Nephron (organoid): ENCODE measurements at regions not wholly inside any gene's neighbourhood (a gene's known extent, or its start where the extent isn't known, plus 50 kb on each side); places are given as distances from the start of the nearest gene placed in this dataset.
A peak's percentile ranks its signal among the peaks of the same experiment; 100 is the strongest.
"Not testable (repeated sequence)": the region's sequence is repeated elsewhere in the genome, so short reads cannot be mapped to it uniquely, and the experiment has no call there.

Experiments used
- H3K27ac Mint-ChIP-seq, 3 experiments: 2 replicates each; pipeline ENCODE4 v1.8.0; 2020; ENCODE audit warnings: mixed read lengths in 3 of 3, mild to moderate bottlenecking in 2 of 3, moderate library complexity in 1 of 3
- H3K27me3 Mint-ChIP-seq: 2 replicates; pipeline ENCODE4 v1.8.0; 2021; ENCODE audit warnings: low read depth, mild to moderate bottlenecking, moderate library complexity, mixed read lengths
- H3K36me3 Mint-ChIP-seq: 2 replicates; pipeline ENCODE4 v1.8.0; 2020; ENCODE audit warnings: low read depth, mixed read lengths
- H3K4me1 Mint-ChIP-seq: 2 replicates; pipeline ENCODE4 v1.8.0; 2020; ENCODE audit warnings: mixed read lengths
- H3K4me3 Mint-ChIP-seq, 3 experiments: 2 replicates each; pipeline ENCODE4 v1.8.0; 2020; ENCODE audit warnings: mild to moderate bottlenecking in 3 of 3, mixed read lengths in 3 of 3, moderate library complexity in 2 of 3
- H3K9me3 Mint-ChIP-seq: 2 replicates; pipeline ENCODE4 v1.8.0; 2020; ENCODE audit warnings: mixed read lengths
- CTCF ChIP-seq, 3 experiments: fragments of 200-600 bp; sonication (generic); IDR thresholded peaks; one replicate each; pipeline ENCODE4 v1.5.0; 2021; ENCODE audit warnings: antibody characterized with exemption in 3 of 3; ENCODE audit not compliant: unreplicated experiment in 3 of 3

GRCh38 chr18:77341527-77342325 lies 92.1 kb downstream of the GALR1 start:
- H3K27ac Mint-ChIP-seq = peak overlapping the region in 1 of 3 experiments; percentile 35
- no peak for TF ChIP-seq CTCF (IDR thresholded peaks at IDR 0.05; ENCODE audit: unreplicated experiment in 3 of 3)
- H3K4me1 Mint-ChIP-seq = peaks cover 21% of the 10 kb centered on the region
- H3K27me3 Mint-ChIP-seq = peaks cover 7% of the 10 kb centered on the region
- no peak overlapping the region for H3K4me3 Mint-ChIP-seq
- H3K36me3 Mint-ChIP-seq = no peaks in the 10 kb centered on the region
- H3K9me3 Mint-ChIP-seq = no peaks in the 10 kb centered on the region

GRCh38 chr18:77342736-77343135 lies 93.1 kb downstream of the GALR1 start:
- H3K27ac Mint-ChIP-seq = peak overlapping the region in 1 of 3 experiments; percentile 35
- H3K27me3 Mint-ChIP-seq = peaks cover 7% of the 10 kb centered on the region
- peaks cover under 1% of the 10 kb centered on the region for H3K9me3 Mint-ChIP-seq
- peaks cover 21% of the 10 kb centered on the region for H3K4me1 Mint-ChIP-seq
- TF ChIP-seq CTCF (IDR thresholded peaks at IDR 0.05; ENCODE audit: unreplicated experiment in 3 of 3) = no peak
- H3K4me3 Mint-ChIP-seq = no peak overlapping the region
- H3K36me3 Mint-ChIP-seq = no peaks in the 10 kb centered on the region

- Mint-ChIP-seq H3K9me3 (peaks cover 4% of the 10 kb centered on the region), H3K27me3 (peaks cover 7% of the 10 kb centered on the region), H3K27ac (peak overlapping the region in 1 of 3 experiments; percentile 82), H3K4me3 (no peak overlapping the region), H3K4me1 (peaks cover 21% of the 10 kb centered on the region), H3K36me3 (no peaks in the 10 kb centered on the region)
- TF ChIP-seq CTCF (IDR thresholded peaks at IDR 0.05; ENCODE audit: unreplicated experiment in 3 of 3) = no peak
These were observed 94.3 kb downstream of the GALR1 start for GRCh38 chr18:77343846-77344510.

GRCh38 chr18:77344786-77345500 lies 95.3 kb downstream of the GALR1 start:
- Mint-ChIP-seq H3K27me3 (peaks cover 7% of the 10 kb centered on the region), H3K4me1 (peaks cover 21% of the 10 kb centered on the region), H3K36me3 (no peaks in the 10 kb centered on the region), H3K9me3 (peaks cover 5% of the 10 kb centered on the region), H3K27ac (peak overlapping the region in 2 of 3 experiments; percentile 53 to 82), H3K4me3 (no peak overlapping the region)
- no peak for TF ChIP-seq CTCF (IDR thresholded peaks at IDR 0.05; ENCODE audit: unreplicated experiment in 3 of 3)

- Mint-ChIP-seq H3K36me3 (no peaks in the 10 kb centered on the region), H3K27ac (peak overlapping the region in 1 of 3 experiments; percentile 26), H3K4me3 (no peak overlapping the region), H3K9me3 (peaks cover 14% of the 10 kb centered on the region), H3K27me3 (peaks cover 4% of the 10 kb centered on the region), H3K4me1 (peaks cover 21% of the 10 kb centered on the region)
- TF ChIP-seq CTCF (IDR thresholded peaks at IDR 0.05; ENCODE audit: unreplicated experiment in 3 of 3) = no peak
These were observed 96.7 kb downstream of the GALR1 start for GRCh38 chr18:77346208-77346810.

- not testable (repeated sequence) for H3K4me3 Mint-ChIP-seq, H3K27ac Mint-ChIP-seq, H3K36me3 Mint-ChIP-seq, H3K4me1 Mint-ChIP-seq
- Mint-ChIP-seq H3K9me3 (peaks cover 18% of the 10 kb centered on the region), H3K27me3 (peaks cover 33% of the 10 kb centered on the region)
These were observed 103.7 kb downstream of the GALR1 start for GRCh38 chr18:77353349-77353748.
